ENCODE measurements at regions not wholly inside any gene's neighbourhood (a gene's known extent, or its start where the extent isn't known, plus 50 kb on each side); places are given as distances from the start of the nearest gene placed in this dataset.
A peak's percentile ranks its signal among the peaks of the same experiment; 100 is the strongest.
"Not testable (repeated sequence)": the region's sequence is repeated elsewhere in the genome, so short reads cannot be mapped to it uniquely, and the experiment has no call there.

DNA sequence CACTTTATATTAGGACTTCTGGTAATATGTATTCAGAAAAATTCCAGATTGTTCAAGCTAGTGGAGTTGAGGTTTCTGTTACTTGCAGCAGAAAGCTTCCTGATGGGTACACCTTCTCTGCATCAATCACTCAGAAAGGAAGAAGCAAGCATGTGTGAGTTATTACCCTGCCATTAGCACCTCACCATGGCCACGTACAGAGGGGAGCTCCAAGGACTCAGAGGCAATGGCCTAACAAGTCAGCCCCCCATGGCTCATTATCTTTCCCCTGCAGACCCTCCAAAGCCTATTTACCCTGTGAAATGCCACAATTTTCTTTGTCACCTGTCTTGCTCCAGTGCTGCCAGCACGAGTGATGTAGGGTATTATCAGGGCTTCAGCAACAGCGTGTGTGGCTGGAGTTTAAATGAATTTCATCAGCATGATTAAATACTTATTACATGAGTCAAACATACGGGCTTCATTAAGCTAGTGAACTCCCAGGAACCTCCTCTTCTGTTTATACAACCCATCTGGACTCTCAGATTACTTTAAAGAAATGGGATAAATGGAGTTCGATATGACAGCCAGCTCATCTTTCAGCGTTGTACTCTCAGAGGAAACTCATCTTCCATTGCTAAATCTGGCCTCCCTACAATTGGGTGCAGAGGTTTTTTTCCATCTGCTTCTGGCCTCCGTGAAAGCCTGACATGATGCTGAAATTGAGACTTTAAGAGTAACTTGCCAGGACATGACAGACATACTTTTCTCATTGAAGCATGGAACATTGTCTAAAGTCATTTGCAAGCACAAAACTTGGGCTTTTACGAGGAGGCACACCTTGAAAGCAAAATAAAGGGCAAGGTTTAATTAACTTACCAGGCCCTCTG, 135.9 kb downstream of the TMEM30B start:
- H3K36me3 Mint-ChIP-seq (ENCODE audit: low read depth), result no peaks in the 10 kb centered on the region
- peaks cover 19% of the 10 kb centered on the region for H3K9me3 Mint-ChIP-seq (ENCODE audit: low read depth)
- no peak overlapping the region for H3K27ac Mint-ChIP-seq
- no peaks in the 10 kb centered on the region for H3K4me1 Mint-ChIP-seq
- ATAC-seq (no peak), DNase-seq (no peak)
- intact Hi-C loops (cut with DNase I, micrococcal nuclease), result no loop called here
- H3K27me3 Mint-ChIP-seq, result peaks cover 12% of the 10 kb centered on the region
- ChIA-PET POLR2A (no interaction called here), CTCF (interaction anchor here (1.6 kb wide), 1 partner anchor 10 kb away, joined by 5 read pairs; no protein-coding TSS in a partner anchor)
- H3K4me3 Mint-ChIP-seq, result no peak overlapping the region

DNA sequence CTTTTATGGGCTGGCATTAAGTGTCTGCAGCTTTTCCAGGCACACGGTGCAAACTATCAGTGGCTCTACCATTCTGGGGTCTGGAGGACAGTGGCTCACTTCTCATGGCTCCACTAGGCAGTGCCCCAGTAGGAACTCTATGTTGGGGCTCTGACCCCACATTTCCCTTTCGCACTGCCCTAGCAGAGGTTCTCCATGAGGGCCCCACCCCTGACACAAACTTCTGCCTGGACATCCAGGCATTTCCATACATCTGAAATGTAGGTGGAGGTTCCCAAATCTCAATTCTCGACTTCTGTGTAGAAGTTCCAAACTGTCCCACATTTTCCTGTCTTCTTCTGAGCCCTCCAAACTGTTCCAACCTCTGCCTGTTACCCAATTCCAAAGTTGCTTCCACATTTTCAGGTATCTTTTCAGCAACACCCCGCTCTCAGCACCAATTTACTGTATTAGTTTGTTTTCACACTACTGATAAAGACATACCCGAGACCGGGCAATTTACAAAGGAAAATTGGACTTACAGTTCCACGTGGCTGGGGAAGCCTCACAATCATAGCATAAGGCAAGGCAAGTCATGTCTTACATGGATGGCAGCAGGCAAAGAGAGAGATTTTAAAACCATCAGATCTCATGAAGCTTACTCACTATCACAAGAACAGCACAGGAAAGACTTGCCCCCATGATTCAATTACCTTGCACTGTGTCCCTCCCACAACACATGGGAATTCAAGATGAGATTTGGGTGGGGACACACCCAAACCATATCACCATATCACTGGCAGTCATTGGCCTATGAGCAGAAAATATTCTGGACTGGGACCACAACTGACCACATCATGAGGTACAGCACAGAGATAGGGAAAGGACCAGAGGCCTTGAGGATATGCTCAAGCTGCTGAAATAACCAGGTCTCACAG, 136.8 kb downstream of the TMEM30B start:
- POLR2A ChIA-PET, H3K4me3 Mint-ChIP-seq: not testable (repeated sequence)
- CTCF ChIA-PET, result interaction anchor here (1.6 kb wide), 1 partner anchor 11 kb away, joined by 5 read pairs; no protein-coding TSS in a partner anchor

DNA sequence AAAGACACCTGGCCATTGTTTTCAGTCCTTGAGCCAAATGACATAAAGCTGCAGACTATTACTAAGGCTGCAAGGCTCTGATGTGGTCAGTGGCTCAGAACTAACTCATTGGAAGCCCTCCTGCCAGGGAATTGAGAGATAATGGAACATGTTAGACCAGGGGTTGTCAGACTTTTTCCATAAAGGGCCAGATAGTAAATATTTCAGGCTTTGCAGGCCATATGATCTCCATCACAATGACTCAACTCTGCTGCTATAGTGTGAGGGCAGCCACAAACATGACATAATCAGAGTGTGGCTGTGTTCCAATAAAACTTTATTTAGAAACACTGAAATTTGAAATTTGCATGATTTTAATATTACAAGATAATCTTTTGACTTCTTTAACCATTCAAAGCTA, 140.3 kb downstream of the TMEM30B start:
- CTCF ChIA-PET, result no interaction called here
- no peak for ATAC-seq
- H3K36me3 Mint-ChIP-seq (ENCODE audit: low read depth), result no peaks in the 10 kb centered on the region
- no peaks in the 10 kb centered on the region for H3K4me1 Mint-ChIP-seq
- POLR2A ChIA-PET, result no interaction called here
- H3K27me3 Mint-ChIP-seq, result peaks cover 19% of the 10 kb centered on the region
- no peak overlapping the region for H3K4me3 Mint-ChIP-seq
- H3K27ac Mint-ChIP-seq, result no peak overlapping the region
- intact Hi-C loops (cut with DNase I, micrococcal nuclease), result no loop called here
- H3K9me3 Mint-ChIP-seq (ENCODE audit: low read depth), result peaks cover 31% of the 10 kb centered on the region
- no peak for DNase-seq

More for the DNA sequence above, 136.8 kb downstream of the TMEM30B start:
- H3K27me3 Mint-ChIP-seq; H3K4me1 Mint-ChIP-seq; intact Hi-C loops (cut with DNase I, micrococcal nuclease); H3K27ac Mint-ChIP-seq; DNase-seq; ATAC-seq; H3K36me3 Mint-ChIP-seq (ENCODE audit: low read depth): not testable (repeated sequence)
- peaks cover 19% of the 10 kb centered on the region for H3K9me3 Mint-ChIP-seq (ENCODE audit: low read depth)

DNA sequence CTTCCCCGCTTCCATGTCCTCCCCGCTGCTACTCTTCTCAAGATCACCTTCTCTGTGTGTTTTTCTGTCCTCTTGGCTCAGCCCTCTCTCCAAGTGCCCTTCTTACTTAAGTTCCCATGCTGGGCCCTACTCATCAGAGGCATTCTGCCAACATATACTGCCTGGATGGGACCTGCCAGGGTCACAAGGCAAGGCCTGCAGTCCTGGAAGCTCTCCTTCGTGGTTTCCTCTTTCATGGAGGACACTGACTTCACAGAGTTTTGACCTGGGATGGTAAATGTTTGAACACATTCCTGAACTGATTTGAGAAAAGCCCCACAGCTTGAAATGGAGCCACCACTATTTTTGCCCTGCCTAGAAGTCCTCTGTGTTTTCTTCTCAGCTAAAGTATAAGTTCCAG, 140.9 kb downstream of the TMEM30B start:
- H3K4me1 Mint-ChIP-seq, result no peaks in the 10 kb centered on the region
- H3K9me3 Mint-ChIP-seq (ENCODE audit: low read depth), result peaks cover 31% of the 10 kb centered on the region
- no peak overlapping the region for H3K27ac Mint-ChIP-seq
- H3K36me3 Mint-ChIP-seq (ENCODE audit: low read depth), result no peaks in the 10 kb centered on the region
- H3K4me3 Mint-ChIP-seq, result no peak overlapping the region
- ATAC-seq, result no peak
- CTCF ChIA-PET, result no interaction called here
- no peak for DNase-seq
- POLR2A ChIA-PET, result no interaction called here
- intact Hi-C loops (cut with DNase I, micrococcal nuclease), result no loop called here
- H3K27me3 Mint-ChIP-seq, result peaks cover 25% of the 10 kb centered on the region

DNA sequence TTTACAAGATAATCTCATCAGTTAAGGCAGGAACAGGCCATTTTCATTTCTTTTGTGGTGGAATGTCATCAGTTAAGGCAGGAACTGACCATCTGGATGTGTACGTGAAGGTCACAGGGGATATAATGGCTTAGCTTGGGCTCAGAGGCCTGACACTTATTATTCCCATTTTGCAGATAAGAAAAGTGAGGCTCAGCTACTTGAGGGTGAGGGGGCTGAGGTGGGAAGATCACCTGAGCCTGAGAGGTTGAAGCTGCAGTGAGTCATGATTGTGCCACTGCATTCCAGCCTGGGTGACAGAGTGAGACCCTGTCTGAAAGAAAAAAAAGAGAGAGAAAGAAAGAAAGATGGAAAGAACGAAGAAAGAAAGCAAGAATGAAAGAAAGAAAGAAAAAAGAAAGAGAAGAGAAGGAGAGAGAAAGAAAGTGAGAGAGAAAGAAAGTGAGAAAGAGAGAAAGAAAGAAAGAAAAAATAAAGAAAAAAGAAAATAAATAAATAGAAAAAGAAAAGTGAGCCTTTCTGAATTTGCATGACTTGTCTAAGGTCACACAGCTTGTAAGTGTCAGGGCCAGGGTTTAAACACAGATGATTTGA, 142.0 kb downstream of the TMEM30B start:
- POLR2A ChIA-PET, result no interaction called here
- no peaks in the 10 kb centered on the region for H3K4me1 Mint-ChIP-seq
- H3K36me3 Mint-ChIP-seq (ENCODE audit: low read depth), result no peaks in the 10 kb centered on the region
- CTCF ChIA-PET, result no interaction called here
- intact Hi-C loops (cut with DNase I, micrococcal nuclease), result no loop called here
- no peak overlapping the region for H3K27ac Mint-ChIP-seq
- H3K9me3 Mint-ChIP-seq (ENCODE audit: low read depth), result peaks cover 24% of the 10 kb centered on the region
- no peak for DNase-seq
- H3K4me3 Mint-ChIP-seq, result no peak overlapping the region
- peaks cover 31% of the 10 kb centered on the region for H3K27me3 Mint-ChIP-seq
- no peak for ATAC-seq

DNA sequence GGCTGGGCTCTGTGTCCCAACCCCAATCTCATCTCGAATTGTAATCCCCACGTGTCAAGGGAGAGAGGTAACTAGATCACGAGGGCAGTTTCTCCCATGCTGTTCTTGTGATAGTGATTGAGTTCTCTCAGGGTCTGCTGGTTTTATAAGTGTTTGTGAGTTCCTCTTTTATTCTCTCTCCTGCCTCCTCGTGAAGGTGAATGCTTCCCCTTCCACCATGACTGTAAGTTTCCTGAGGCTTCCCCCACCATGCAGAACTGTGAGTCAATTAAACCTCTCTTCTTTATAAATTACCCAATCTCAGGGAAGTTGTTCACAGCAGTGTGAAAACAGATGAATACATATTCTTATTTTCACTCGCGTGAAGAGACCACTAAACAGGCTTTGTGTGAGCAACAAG, 148.2 kb downstream of the TMEM30B start:
- ChIA-PET POLR2A (no interaction called here), CTCF (no interaction called here)
- Mint-ChIP-seq H3K4me1 (peaks cover 4% of the 10 kb centered on the region), H3K4me3 (no peak overlapping the region), H3K27me3 (peaks cover 32% of the 10 kb centered on the region), H3K27ac (peak overlapping the region; percentile 39), H3K9me3 (ENCODE audit: low read depth) (peaks cover 11% of the 10 kb centered on the region), H3K36me3 (ENCODE audit: low read depth) (no peaks in the 10 kb centered on the region)
- DNase-seq (peak; percentile 14), ATAC-seq (peak; percentile 66)
- intact Hi-C loops (cut with DNase I, micrococcal nuclease), result no loop called here

DNA sequence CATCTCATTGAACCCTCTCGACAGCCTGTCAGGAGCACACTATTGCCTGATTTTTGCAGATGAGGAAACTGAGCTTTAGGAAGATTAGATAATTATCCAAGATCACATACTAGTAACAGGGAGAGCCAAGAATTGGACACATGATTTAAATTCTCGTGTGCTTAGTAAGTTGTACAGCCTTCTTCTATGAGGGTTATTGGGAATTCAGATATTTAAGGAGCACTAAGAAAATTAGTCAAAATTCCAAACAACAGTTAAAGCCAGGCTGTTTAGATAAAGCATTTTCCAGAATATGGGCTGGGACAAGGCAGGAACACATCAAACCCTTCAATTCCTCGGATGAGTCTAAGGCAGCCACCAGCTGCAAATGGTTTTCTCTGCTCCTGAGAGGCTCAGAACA, 148.8 kb downstream of the TMEM30B start:
- Mint-ChIP-seq H3K4me3 (no peak overlapping the region), H3K27ac (no peak overlapping the region), H3K27me3 (peaks cover 28% of the 10 kb centered on the region), H3K36me3 (ENCODE audit: low read depth) (no peaks in the 10 kb centered on the region), H3K9me3 (ENCODE audit: low read depth) (peaks cover 6% of the 10 kb centered on the region), H3K4me1 (peaks cover 4% of the 10 kb centered on the region)
- ChIA-PET CTCF (no interaction called here), POLR2A (no interaction called here)
- no peak for ATAC-seq
- intact Hi-C loops (cut with DNase I, micrococcal nuclease), result no loop called here
- no peak for DNase-seq

DNA sequence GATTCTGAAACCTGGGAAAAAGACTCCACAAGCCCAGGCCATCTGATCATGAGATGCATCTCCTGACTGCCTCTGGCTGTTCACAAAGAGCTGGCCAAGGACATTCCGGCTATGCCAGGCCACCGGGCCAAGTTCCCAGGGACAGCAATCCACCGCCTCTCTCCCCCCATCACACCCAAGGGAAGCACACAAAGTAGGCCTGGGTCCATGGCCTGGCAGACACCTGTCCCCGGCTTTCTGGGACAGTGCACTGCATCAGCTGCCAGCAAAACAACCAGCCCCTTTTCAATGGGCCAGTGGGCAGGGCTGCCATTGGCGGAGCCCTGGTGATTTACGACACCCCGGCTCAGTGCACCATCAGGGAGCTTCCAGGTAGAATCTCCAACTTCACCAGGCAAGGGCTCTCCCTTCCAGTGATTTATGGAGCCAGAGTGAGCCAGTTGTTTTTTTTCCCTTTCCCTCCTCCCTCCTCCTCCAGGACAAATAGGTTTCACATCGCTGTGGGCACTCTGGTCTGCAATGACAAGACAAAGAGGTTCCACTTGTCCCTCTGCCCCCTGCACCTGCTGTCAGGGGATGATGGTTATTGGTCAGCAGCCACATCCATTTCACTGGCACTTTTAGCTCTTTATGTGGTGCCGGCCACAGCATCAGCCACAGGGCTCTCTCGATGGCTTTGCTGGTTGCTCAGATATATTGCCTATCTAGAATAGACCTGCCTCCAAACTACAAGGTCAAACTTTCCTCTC, 149.6 kb downstream of the SLC38A6 start:
- intact Hi-C loops (cut with DNase I, micrococcal nuclease), result no loop called here
- H3K36me3 Mint-ChIP-seq (ENCODE audit: low read depth), result no peaks in the 10 kb centered on the region
- no peaks in the 10 kb centered on the region for H3K9me3 Mint-ChIP-seq (ENCODE audit: low read depth)
- ATAC-seq (no peak), DNase-seq (no peak)
- ChIA-PET POLR2A (no interaction called here), CTCF (interaction anchor here (0.8 kb wide), 1 partner anchor 117 kb away, joined by 3 read pairs; no protein-coding TSS in a partner anchor)
- H3K27ac Mint-ChIP-seq, result no peak overlapping the region
- H3K4me3 Mint-ChIP-seq, result no peak overlapping the region
- H3K4me1 Mint-ChIP-seq, result peaks cover 4% of the 10 kb centered on the region
- peaks cover 24% of the 10 kb centered on the region for H3K27me3 Mint-ChIP-seq

DNA sequence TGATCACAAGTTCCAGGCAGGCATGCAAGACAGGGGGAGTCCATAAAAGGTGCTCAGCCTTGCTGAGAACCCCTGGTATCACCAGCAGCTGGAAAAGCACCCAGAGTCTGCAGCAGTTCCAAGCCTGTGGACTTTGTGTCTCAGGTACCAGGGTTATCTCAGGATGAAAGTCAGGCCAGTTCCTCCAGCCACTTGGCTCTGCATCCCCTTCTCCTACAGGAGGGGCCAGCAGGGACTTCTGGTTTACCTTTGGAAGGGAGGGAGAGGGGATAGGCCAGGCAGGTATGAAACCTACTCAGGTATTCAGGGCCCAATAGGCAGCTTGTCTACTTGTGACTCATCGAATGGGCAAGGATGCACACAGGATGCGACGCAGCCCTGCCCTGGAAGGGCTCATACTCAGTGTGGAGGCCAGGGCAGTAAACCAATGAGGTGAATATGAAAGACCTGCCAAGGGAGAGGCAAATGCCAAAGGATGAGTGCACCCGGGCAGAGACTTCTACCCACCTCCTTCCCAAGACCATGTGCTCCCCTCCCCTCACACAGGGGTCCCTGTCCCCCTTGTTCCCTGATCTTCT, 148.2 kb downstream of the SLC38A6 start:
- ChIA-PET POLR2A (no interaction called here), CTCF (interaction anchor here (0.6 kb wide), 1 partner anchor 39 kb away, joined by 3 read pairs; no protein-coding TSS in a partner anchor)
- no peaks in the 10 kb centered on the region for H3K9me3 Mint-ChIP-seq (ENCODE audit: low read depth)
- no peaks in the 10 kb centered on the region for H3K36me3 Mint-ChIP-seq (ENCODE audit: low read depth)
- peaks cover 16% of the 10 kb centered on the region for H3K27me3 Mint-ChIP-seq
- DNase-seq (no peak), ATAC-seq (no peak)
- H3K4me3 Mint-ChIP-seq, result no peak overlapping the region
- no peak overlapping the region for H3K27ac Mint-ChIP-seq
- intact Hi-C loops (cut with DNase I, micrococcal nuclease), result no loop called here
- peaks cover 4% of the 10 kb centered on the region for H3K4me1 Mint-ChIP-seq

DNA sequence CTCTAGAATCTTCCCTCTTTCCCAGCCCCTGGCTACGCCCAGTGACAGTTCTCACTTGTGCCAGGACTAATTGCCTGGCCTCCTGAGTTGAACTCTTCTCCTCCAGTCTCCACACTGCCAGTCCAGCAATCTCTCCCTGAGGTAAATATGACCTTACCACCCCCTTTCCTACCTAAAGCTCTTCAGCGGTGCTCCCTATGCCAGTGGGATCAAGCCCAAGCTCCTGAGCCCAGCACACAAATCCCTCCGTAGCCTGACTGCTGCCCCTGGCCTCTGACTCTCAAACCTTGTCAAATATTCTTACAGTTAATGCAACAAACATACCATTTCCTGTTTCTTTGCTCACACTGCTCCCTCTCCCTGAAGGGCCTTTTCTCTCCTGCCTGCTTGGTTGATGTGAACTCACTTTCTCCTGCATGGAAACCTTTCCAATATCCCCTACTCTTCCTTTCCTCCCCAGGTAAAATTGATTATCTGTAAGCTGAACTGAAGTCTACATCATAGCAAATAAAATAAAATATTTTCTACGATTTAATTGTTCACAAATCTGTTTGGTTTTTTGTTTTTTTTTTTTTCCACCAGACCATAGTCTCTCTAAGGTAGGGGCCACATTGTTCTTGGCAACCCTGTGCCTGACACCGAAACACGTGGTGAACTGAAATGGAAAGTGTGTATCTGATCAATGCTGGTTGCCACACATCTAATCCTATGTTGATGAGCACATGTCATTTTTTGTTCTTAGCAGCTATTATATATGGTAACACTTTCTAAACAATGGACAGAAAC, 147.5 kb downstream of the SLC38A6 start:
- Mint-ChIP-seq H3K27ac (no peak overlapping the region), H3K36me3 (ENCODE audit: low read depth) (no peaks in the 10 kb centered on the region), H3K9me3 (ENCODE audit: low read depth) (no peaks in the 10 kb centered on the region), H3K4me1 (peaks cover 4% of the 10 kb centered on the region), H3K27me3 (peaks cover 15% of the 10 kb centered on the region), H3K4me3 (no peak overlapping the region)
- DNase-seq (no peak), ATAC-seq (peak; percentile 20)
- intact Hi-C loops (cut with DNase I, micrococcal nuclease), result no loop called here
- POLR2A ChIA-PET, result no interaction called here
- CTCF ChIA-PET, result interaction anchor here (0.6 kb wide), 2 partner anchors 40 to 686 kb away, joined by 3 read pairs; no protein-coding TSS in a partner anchor

All from activated CD4-positive, alpha-beta T cell treated with anti-CD3 and anti-CD28 coated beads for 36 hours (primary cell).